ENCODE measurements at regions not wholly inside any gene's neighbourhood (a gene's known extent, or its start where the extent isn't known, plus 50 kb on each side); places are given as distances from the start of the nearest gene placed in this dataset.
A peak's percentile ranks its signal among the peaks of the same experiment; 100 is the strongest.

- DNase-seq: no peak
Measured at GRCh38 chr1:201750934-201751333, 78.0 kb upstream of the IPO9 start.

- DNase-seq: no peak
Measured at GRCh38 chr1:201751872-201752271, 77.1 kb upstream of the IPO9 start.

GRCh38 chr1:201752333-201752732, 76.6 kb upstream of the IPO9 start:
- DNase-seq: peak in 1 of 2 donors; percentile 51

GRCh38 chr1:201753492-201753891, 75.5 kb upstream of the IPO9 start:
- DNase-seq: no peak

GRCh38 chr1:201754353-201754752, 74.6 kb upstream of the IPO9 start:
- DNase-seq: no peak

- no peak for DNase-seq
Measured at GRCh38 chr1:201755200-201755599, 73.8 kb upstream of the IPO9 start.

- no peak for DNase-seq
Measured at GRCh38 chr1:201756406-201756805, 72.6 kb upstream of the IPO9 start.

GRCh38 chr1:201758499-201759050, 70.4 kb upstream of the IPO9 start:
- DNase-seq: no peak

- DNase-seq: no peak
Measured at GRCh38 chr1:201759194-201759815, 69.7 kb upstream of the IPO9 start.

GRCh38 chr1:201760516-201760915, 68.4 kb upstream of the IPO9 start:
- peak in 1 of 2 donors; percentile 58 for DNase-seq

GRCh38 chr1:201761178-201761577, 67.8 kb upstream of the IPO9 start:
- DNase-seq: no peak

GRCh38 chr1:201761871-201762270, 67.1 kb upstream of the IPO9 start:
- no peak for DNase-seq

GRCh38 chr1:201762381-201762780, 66.6 kb upstream of the IPO9 start:
- DNase-seq: no peak

- DNase-seq: no peak
Measured at GRCh38 chr1:201763455-201764140, 65.4 kb upstream of the IPO9 start.

- no peak for DNase-seq
Measured at GRCh38 chr1:201764166-201764565, 64.8 kb upstream of the IPO9 start.

GRCh38 chr1:201764579-201764978, 64.4 kb upstream of the IPO9 start:
- DNase-seq: no peak

GRCh38 chr1:201766131-201766866, 62.7 kb upstream of the IPO9 start:
- DNase-seq: no peak

GRCh38 chr1:201767339-201767738, 61.6 kb upstream of the IPO9 start:
- no peak for DNase-seq

GRCh38 chr1:201769072-201769471, 59.9 kb upstream of the IPO9 start:
- no peak for DNase-seq

- DNase-seq: peak; percentile 88 to 98
Measured at GRCh38 chr1:201769966-201770365, 59.0 kb upstream of the IPO9 start.

GRCh38 chr1:201771466-201771865, 57.5 kb upstream of the IPO9 start:
- DNase-seq: no peak

- no peak for DNase-seq
Measured at GRCh38 chr1:201772178-201772577, 56.8 kb upstream of the IPO9 start.

- no peak for DNase-seq
Measured at GRCh38 chr1:201773764-201774163, 55.2 kb upstream of the IPO9 start.

All from hippocampal formation (tissue), 2 donors.